Stimulated activated CD4-positive, alpha-beta T cell treated with anti-CD3 and anti-CD28 coated beads, Interleukin-12 subunit alpha, Interleukin-12 subunit beta, amount 100 ng/mL, for 48 hours (primary cell): ENCODE measurements at regions not wholly inside any gene's neighbourhood (a gene's known extent, or its start where the extent isn't known, plus 50 kb on each side); places are given as distances from the start of the nearest gene placed in this dataset.

Source experiments
- DNase-seq, 3 donors: peaks; one replicate each; pipeline ENCODE4 v3.0.0-alpha.2; 2020; ENCODE audit warnings: low read depth in 2 of 3, low spot score in 1 of 3

- no peak for DNase-seq
Measured at GRCh38 chr11:80136991-80137390, 696.2 kb upstream of the TENM4 start.

GRCh38 chr11:80129396-80129795, 688.6 kb upstream of the TENM4 start:
- DNase-seq = no peak

GRCh38 chr11:80122211-80122610, 681.4 kb upstream of the TENM4 start:
- no peak for DNase-seq

GRCh38 chr11:80118073-80118472, 677.2 kb upstream of the TENM4 start:
- no peak for DNase-seq

GRCh38 chr11:80116796-80117195, 676.0 kb upstream of the TENM4 start:
- no peak for DNase-seq

- DNase-seq = no peak
Measured at GRCh38 chr11:80109652-80110051, 668.8 kb upstream of the TENM4 start.

GRCh38 chr11:80109031-80109430, 668.2 kb upstream of the TENM4 start:
- DNase-seq = no peak

- DNase-seq = no peak
Measured at GRCh38 chr11:80107415-80107814, 666.6 kb upstream of the TENM4 start.

- DNase-seq = no peak
Measured at GRCh38 chr11:80104191-80104590, 663.4 kb upstream of the TENM4 start.

GRCh38 chr11:80103142-80103859, 662.5 kb upstream of the TENM4 start:
- DNase-seq = no peak

- DNase-seq = no peak
Measured at GRCh38 chr11:80097146-80097545, 656.3 kb upstream of the TENM4 start.

- no peak for DNase-seq
Measured at GRCh38 chr11:80096736-80097135, 655.9 kb upstream of the TENM4 start.

GRCh38 chr11:80086496-80087055, 645.7 kb upstream of the TENM4 start:
- DNase-seq = no peak

GRCh38 chr11:80085563-80085962, 644.7 kb upstream of the TENM4 start:
- no peak for DNase-seq

GRCh38 chr11:80084608-80085007, 643.8 kb upstream of the TENM4 start:
- no peak for DNase-seq

GRCh38 chr11:80083531-80083951, 642.7 kb upstream of the TENM4 start:
- no peak for DNase-seq

- no peak for DNase-seq
Measured at GRCh38 chr11:80082406-80082805, 641.6 kb upstream of the TENM4 start.

- DNase-seq = no peak
Measured at GRCh38 chr11:80077113-80077512, 636.3 kb upstream of the TENM4 start.

GRCh38 chr11:80074837-80075236, 634.0 kb upstream of the TENM4 start:
- no peak for DNase-seq

- DNase-seq = no peak
Measured at GRCh38 chr11:80066291-80066690, 625.5 kb upstream of the TENM4 start.

GRCh38 chr11:80065086-80065485, 624.3 kb upstream of the TENM4 start:
- DNase-seq = no peak

- DNase-seq = no peak
Measured at GRCh38 chr11:80061056-80061455, 620.2 kb upstream of the TENM4 start.

GRCh38 chr11:80054582-80055165, 613.8 kb upstream of the TENM4 start:
- no peak for DNase-seq
